Ascending aorta (tissue), 2 donors: ENCODE measurements at regions not wholly inside any gene's neighbourhood (a gene's known extent, or its start where the extent isn't known, plus 50 kb on each side); places are given as distances from the start of the nearest gene placed in this dataset.

Experiments used
- DNase-seq, 2 donors: peaks; one replicate each; pipeline ENCODE4 v3.0.0-alpha.2; 2019; ENCODE audit warnings: low spot score in 2 of 2
- H3K27ac ChIP-seq, 2 donors: fragments of 200-600 bp; sonication (generic); one replicate each; pipeline ENCODE4 v1.5.1; 2016 to 2017; ENCODE audit warnings: mild to moderate bottlenecking in 1 of 2
- H3K27me3 ChIP-seq: fragments of 200-600 bp; sonication (generic); one replicate; pipeline ENCODE4 v1.5.1; 2017
- H3K36me3 ChIP-seq, 2 donors: fragments of 200-600 bp; sonication (generic); one replicate each; pipeline ENCODE4 v1.5.1; 2016
- H3K4me1 ChIP-seq, 2 donors: fragments of 200-600 bp; sonication (generic); one replicate each; pipeline ENCODE4 v1.5.1; 2016 to 2017; ENCODE audit warnings: mild to moderate bottlenecking in 1 of 2
- H3K4me3 ChIP-seq, 2 donors: fragments of 200-600 bp; sonication (generic); one replicate each; pipeline ENCODE4 v1.5.1; 2016 to 2017; ENCODE audit warnings: mild to moderate bottlenecking in 1 of 2
- H3K9me3 ChIP-seq, 2 donors: fragments of 200-600 bp; sonication (generic); one replicate each; pipeline ENCODE4 v1.5.1; 2016
- CTCF ChIP-seq, 3 experiments: fragments of 200-600 bp in 2 of 3; fragments of 450-650 bp in 1 of 3; sonication (generic) in 2 of 3; IDR thresholded peaks; one replicate each; pipeline ENCODE4 v1.5.1; 2016 to 2019; ENCODE audit warnings: antibody characterized with exemption in 3 of 3, mild to moderate bottlenecking in 1 of 3, moderate library complexity in 1 of 3
- intact Hi-C: fragments of 100-400 bp; cut with DNase I; formaldehyde crosslinking; loops from one replicate; pipeline ENCODE4 v1.15.1; 2023

GRCh38 chr3:99522147-99522546 is 116.2 kb upstream of the COL8A1 start:
- H3K9me3 ChIP-seq, result no peaks in the 10 kb centered on the region
- intact Hi-C loops, result no loop called here
- no peaks in the 10 kb centered on the region for H3K27me3 ChIP-seq
- H3K4me1 ChIP-seq, result peaks cover 0 to 9% of the 10 kb centered on the region in 2 donors
- H3K27ac ChIP-seq, result no peak overlapping the region
- DNase-seq, result no peak
- no peak overlapping the region for H3K4me3 ChIP-seq
- no peak for TF ChIP-seq CTCF (IDR thresholded peaks at IDR 0.05)
- no peaks in the 10 kb centered on the region for H3K36me3 ChIP-seq

- Histone ChIP-seq H3K4me1 (peaks cover 0 to 9% of the 10 kb centered on the region in 2 donors), H3K9me3 (no peaks in the 10 kb centered on the region), H3K27me3 (no peaks in the 10 kb centered on the region), H3K4me3 (no peak overlapping the region), H3K36me3 (no peaks in the 10 kb centered on the region), H3K27ac (no peak overlapping the region)
- intact Hi-C loops, result no loop called here
- no peak for DNase-seq
- TF ChIP-seq CTCF (IDR thresholded peaks at IDR 0.05), result no peak
Observed at GRCh38 chr3:99521551-99521950, 116.8 kb upstream of the COL8A1 start.

GRCh38 chr3:99520513-99520912 is 117.9 kb upstream of the COL8A1 start:
- no peaks in the 10 kb centered on the region for H3K36me3 ChIP-seq
- no peak for TF ChIP-seq CTCF (IDR thresholded peaks at IDR 0.05)
- H3K4me3 ChIP-seq, result no peak overlapping the region
- no peak overlapping the region for H3K27ac ChIP-seq
- H3K4me1 ChIP-seq, result peaks cover 0 to 13% of the 10 kb centered on the region in 2 donors
- no peaks in the 10 kb centered on the region for H3K9me3 ChIP-seq
- H3K27me3 ChIP-seq, result no peaks in the 10 kb centered on the region
- intact Hi-C loops, result no loop called here
- no peak for DNase-seq

GRCh38 chr3:99516936-99517335 is 121.5 kb upstream of the COL8A1 start:
- Histone ChIP-seq H3K4me1 (peaks cover 0 to 4% of the 10 kb centered on the region in 2 donors), H3K9me3 (no peaks in the 10 kb centered on the region), H3K27ac (no peak overlapping the region), H3K36me3 (no peaks in the 10 kb centered on the region), H3K4me3 (no peak overlapping the region), H3K27me3 (no peaks in the 10 kb centered on the region)
- no peak for TF ChIP-seq CTCF (IDR thresholded peaks at IDR 0.05)
- no peak for DNase-seq
- intact Hi-C loops, result no loop called here

GRCh38 chr3:99515891-99516290 is 122.5 kb upstream of the COL8A1 start:
- intact Hi-C loops, result no loop called here
- no peak for TF ChIP-seq CTCF (IDR thresholded peaks at IDR 0.05)
- H3K36me3 ChIP-seq, result no peaks in the 10 kb centered on the region
- H3K9me3 ChIP-seq, result no peaks in the 10 kb centered on the region
- no peak for DNase-seq
- H3K27me3 ChIP-seq, result no peaks in the 10 kb centered on the region
- H3K4me1 ChIP-seq, result peaks cover 0 to 4% of the 10 kb centered on the region in 2 donors
- H3K4me3 ChIP-seq, result no peak overlapping the region
- H3K27ac ChIP-seq, result peak overlapping the region; percentile 23 to 34

GRCh38 chr3:99509224-99509623 is 129.2 kb upstream of the COL8A1 start:
- H3K9me3 ChIP-seq, result no peaks in the 10 kb centered on the region
- no peak for DNase-seq
- peaks cover 0 to 29% of the 10 kb centered on the region in 2 donors for H3K4me1 ChIP-seq
- no peaks in the 10 kb centered on the region for H3K36me3 ChIP-seq
- TF ChIP-seq CTCF (IDR thresholded peaks at IDR 0.05), result no peak
- H3K27ac ChIP-seq, result no peak overlapping the region
- H3K27me3 ChIP-seq, result no peaks in the 10 kb centered on the region
- no peak overlapping the region for H3K4me3 ChIP-seq
- intact Hi-C loops, result no loop called here
